Endothelial cell of umbilical vein (primary cell): ENCODE measurements at regions not wholly inside any gene's neighbourhood (a gene's known extent, or its start where the extent isn't known, plus 50 kb on each side); places are given as distances from the start of the nearest gene placed in this dataset.

ENCODE experiments used
- BruUV-seq: library from RNA; stranded (reverse); fragments of 400-500 nt; replicated peaks from 2 replicates; lab custom pipeline; 2021; lab: Mats Ljungman, UMichigan
- CTCF ChIA-PET: fragments of 300-600, 350-600 bp; sonication (Branson Sonifier 250); formaldehyde crosslinking; loops from one replicate; lab custom pipeline; 2021; ENCODE audit warnings: antibody characterized with exemption, inconsistent platforms; lab: Charles Lee
- POLR2A ChIA-PET: fragments of 300-600, 350-600 bp; sonication (Branson Sonifier 250); formaldehyde crosslinking; loops from one replicate; lab custom pipeline; 2021; ENCODE audit warnings: antibody characterized with exemption, inconsistent platforms; lab: Charles Lee
- DNase-seq: peaks from one replicate; pipeline ENCODE4 v3.0.0-alpha.2; 2011; ENCODE audit warnings: low read depth, low spot score
- FAIRE-seq: peaks from 2 replicates; lab custom pipeline; 2011; peaks lifted over from hg19 to GRCh38; lab: Jason Lieb, UNC
- H2AFZ ChIP-seq: 2 replicates; pipeline ENCODE4 v1.6.0; 2012; ENCODE audit warnings: low read depth, low read length, control low read depth, inconsistent platforms
- H3K27ac ChIP-seq: 2 replicates; pipeline ENCODE4 v1.5.1; 2011; ENCODE audit warnings: low read depth, mild to moderate bottlenecking, control low read depth, low read length, moderate library complexity; ENCODE audit not compliant: insufficient read depth
- H3K27me3 ChIP-seq, 2 experiments: 2 replicates each; pipeline versions ENCODE4 v1.6.0 to v1.6.1; 2011; ENCODE audit warnings: low read length in 2 of 2, mixed read lengths in 1 of 2; ENCODE audit not compliant: control insufficient read depth in 2 of 2, insufficient read depth in 2 of 2
- H3K36me3 ChIP-seq, 2 experiments: 2 replicates in 1 of 2; 3 replicates in 1 of 2; pipeline ENCODE4 v1.5.1; 2011; ENCODE audit warnings: low read length in 2 of 2, mild to moderate bottlenecking in 1 of 2, moderate library complexity in 1 of 2; ENCODE audit not compliant: control insufficient read depth in 2 of 2, insufficient read depth in 2 of 2; ENCODE audit errors: extremely low read depth in 1 of 2
- H3K4me1 ChIP-seq: 3 replicates; pipeline ENCODE4 v1.5.1; 2011; ENCODE audit warnings: mild to moderate bottlenecking, low read length; ENCODE audit not compliant: control insufficient read depth, insufficient read depth; ENCODE audit errors: extremely low read depth
- H3K4me2 ChIP-seq: 2 replicates; pipeline ENCODE4 v1.6.1; 2011; ENCODE audit warnings: low read length, control low read depth, mixed read lengths; ENCODE audit not compliant: insufficient read depth
- H3K4me3 ChIP-seq, 3 experiments: fragments of 200-600 bp in 1 of 3; sonication (generic), shearing (Covaris generic) in 1 of 3; replicated peaks in 1 of 3; 2 replicates each; pipeline ENCODE4 v1.5.1; 2011 to 2016; ENCODE audit warnings: control low read depth in 3 of 3, low read length in 3 of 3, mild to moderate bottlenecking in 2 of 3, inconsistent platforms in 1 of 3, low read depth in 1 of 3, moderate library complexity in 1 of 3; ENCODE audit not compliant: insufficient read depth in 1 of 3
- H3K79me2 ChIP-seq: 2 replicates; pipeline ENCODE4 v1.6.0; 2012; ENCODE audit warnings: low read length, inconsistent platforms; ENCODE audit not compliant: control insufficient read depth, insufficient read depth
- H3K9ac ChIP-seq: replicated peaks from 2 replicates; pipeline ENCODE3; 2011; ENCODE audit warnings: low read length, control low read depth; ENCODE audit not compliant: insufficient read depth; ENCODE audit errors: extremely low read depth
- H3K9me1 ChIP-seq: replicated peaks from 3 replicates; pipeline ENCODE4 v1.6.0; 2011; ENCODE audit warnings: mild to moderate bottlenecking, low read length; ENCODE audit not compliant: control insufficient read depth, insufficient read depth; ENCODE audit errors: extremely low read depth
- H3K9me3 ChIP-seq: replicated peaks from 2 replicates; pipeline ENCODE4 v1.5.1; 2012; ENCODE audit warnings: low read length, inconsistent platforms; ENCODE audit not compliant: control insufficient read depth, insufficient read depth
- H4K20me1 ChIP-seq: replicated peaks from 2 replicates; pipeline ENCODE3; 2011; ENCODE audit warnings: mild to moderate bottlenecking, low read length; ENCODE audit not compliant: control insufficient read depth, insufficient read depth; ENCODE audit errors: extremely low read depth
- CTCF ChIP-seq, 2 donors: IDR thresholded peaks; 1 replicate in 1 of 2; 2 replicates in 1 of 2; pipeline ENCODE4 v1.5.1; 2011; ENCODE audit warnings: low read length in 2 of 2, mild to moderate bottlenecking in 2 of 2, moderate library complexity in 2 of 2, control low read depth in 1 of 2, inconsistent platforms in 1 of 2, low read depth in 1 of 2; ENCODE audit not compliant: insufficient read depth in 1 of 2; ENCODE audit errors: extremely low read depth in 1 of 2
- EZH2 ChIP-seq: IDR thresholded peaks from 2 replicates; pipeline ENCODE4 v1.6.1; 2012; ENCODE audit warnings: borderline replicate concordance, low read depth, mild to moderate bottlenecking, moderate library complexity, low read length, inconsistent platforms; ENCODE audit not compliant: severe bottlenecking
- FOS ChIP-seq: IDR thresholded peaks from 2 replicates; pipeline ENCODE4 v1.6.1; 2011; ENCODE audit warnings: mild to moderate bottlenecking, low read length, moderate library complexity, borderline replicate concordance; ENCODE audit not compliant: insufficient read depth
- GATA2 ChIP-seq: IDR thresholded peaks from 2 replicates; pipeline ENCODE4 v1.7.0; 2011; ENCODE audit warnings: low read depth, mild to moderate bottlenecking, moderate library complexity, mixed read lengths, low read length; ENCODE audit not compliant: insufficient read length, insufficient read depth
- JUN ChIP-seq: IDR thresholded peaks from 2 replicates; pipeline ENCODE4 v1.6.1; 2011; ENCODE audit warnings: borderline replicate concordance, low read depth; ENCODE audit not compliant: insufficient read length, insufficient read depth
- POLR2A ChIP-seq: IDR thresholded peaks from 2 replicates; pipeline ENCODE4 v1.6.1; 2012; ENCODE audit warnings: low read depth, mild to moderate bottlenecking, control low read depth, low read length
- POLR2AphosphoS5 ChIP-seq: IDR thresholded peaks from 2 replicates; pipeline ENCODE4 v1.6.1; 2012; ENCODE audit warnings: low read depth, mild to moderate bottlenecking, control low read depth, low read length, moderate library complexity; ENCODE audit not compliant: insufficient read depth
- dilution Hi-C: fragments of 300-500 bp; cut with MboI; formaldehyde crosslinking; loops from one replicate; pipeline ENCODE4 v1.15.0; 2019; ENCODE audit warnings: low sequenced_read_pairs; ENCODE audit not compliant: extremely low pct_ligation_motif_present
- intact Hi-C: fragments of 100-400 bp; cut with micrococcal nuclease; formaldehyde crosslinking; loops from one replicate; pipeline ENCODE4 v1.10.0; 2022

- Histone ChIP-seq H3K27ac (peak overlapping the region; percentile 21), H2AFZ (no peak overlapping the region), H3K4me1 (peaks cover 42% of the 10 kb centered on the region), H3K79me2 (no peaks in the 10 kb centered on the region), H4K20me1 (no peaks in the 10 kb centered on the region), H3K4me3 (no peak overlapping the region), H3K36me3 (no peaks in the 10 kb centered on the region), H3K9me3 (no peaks in the 10 kb centered on the region), H3K4me2 (peak overlapping the region; percentile 59), H3K27me3 (no peaks in the 10 kb centered on the region), H3K9me1 (no peaks in the 10 kb centered on the region), H3K9ac (no peak overlapping the region)
- intact Hi-C loops = loop anchor here (1.0 to 2.0 kb wide), 2 partner anchors 27 to 70 kb away; no protein-coding TSS in a partner anchor
- TF ChIP-seq FOS (peak; percentile 98), JUN (peak; percentile 91), POLR2AphosphoS5 (peak; percentile 69), GATA2 (peak; percentile 75), POLR2A (no peak), CTCF (IDR thresholded peaks at IDR 0.05; ENCODE audit: extremely low read depth in 1 of 2, insufficient read depth in 1 of 2, low read depth in 1 of 2, low read length in 2 of 2) (no peak), EZH2 (no peak)
- dilution Hi-C loops = no loop called here
- BruUV-seq = no TSS peak
- ChIA-PET CTCF (interaction anchor here (0.8 to 1.5 kb wide), 8 partner anchors 14 to 355 kb away, joined by 3 to 5 read pairs (median 3); no protein-coding TSS in a partner anchor), POLR2A (no interaction called here)
- FAIRE-seq = peak; percentile 88
- peak; percentile 85 for DNase-seq
These were observed 51.4 kb upstream of the GJA8 start for GRCh38 chr1:147851149-147851548.
